H9 (cell line): ENCODE measurements at regions not wholly inside any gene's neighbourhood (a gene's known extent, or its start where the extent isn't known, plus 50 kb on each side); places are given as distances from the start of the nearest gene placed in this dataset.

Source experiments
- DNase-seq: peaks from one replicate; pipeline ENCODE4 v3.0.0-alpha.2; 2017
- H2AFZ ChIP-seq: one replicate; pipeline ENCODE4 v1.6.1; 2013; ENCODE audit warnings: mild to moderate bottlenecking, low read length, control low read depth, moderate library complexity
- H2AK5ac ChIP-seq: 2 replicates; pipeline ENCODE4 v1.6.1; 2013; ENCODE audit warnings: low read length, control low read depth, mixed read lengths; ENCODE audit not compliant: insufficient read length
- H2BK120ac ChIP-seq: one replicate; pipeline ENCODE4 v1.6.1; 2013; ENCODE audit warnings: low read depth, mild to moderate bottlenecking, low read length, control low read depth, inconsistent platforms; ENCODE audit not compliant: poor library complexity, severe bottlenecking
- H2BK12ac ChIP-seq: 2 replicates; pipeline ENCODE4 v1.6.1; 2013; ENCODE audit warnings: low read length, control low read depth, mixed read lengths, low read depth; ENCODE audit not compliant: insufficient read length
- H2BK15ac ChIP-seq: 2 replicates; pipeline ENCODE4 v1.6.1; 2013; ENCODE audit warnings: low read depth, low read length, control low read depth
- H2BK20ac ChIP-seq: one replicate; pipeline ENCODE4 v1.6.1; 2013; ENCODE audit warnings: low read depth, mild to moderate bottlenecking, low read length, control low read depth, inconsistent platforms; ENCODE audit not compliant: poor library complexity, severe bottlenecking
- H2BK5ac ChIP-seq: 2 replicates; pipeline ENCODE4 v1.6.1; 2013; ENCODE audit warnings: low read length, control low read depth, mixed read lengths; ENCODE audit not compliant: insufficient read length
- H3K14ac ChIP-seq: 2 replicates; pipeline ENCODE4 v1.6.1; 2013; ENCODE audit warnings: low read length, control low read depth; ENCODE audit not compliant: insufficient read depth
- H3K18ac ChIP-seq: 2 replicates; pipeline ENCODE4 v1.6.1; 2013; ENCODE audit warnings: low read depth, mild to moderate bottlenecking, mixed read lengths, low read length, control low read depth; ENCODE audit not compliant: insufficient read length
- H3K23ac ChIP-seq: 2 replicates; pipeline ENCODE4 v1.6.1; 2013; ENCODE audit warnings: low read length, control low read depth, mixed read lengths, low read depth; ENCODE audit not compliant: insufficient read length
- H3K23me2 ChIP-seq: 2 replicates; pipeline ENCODE4 v1.6.1; 2013; ENCODE audit warnings: low read depth, mild to moderate bottlenecking, mixed read lengths, low read length, control low read depth; ENCODE audit not compliant: insufficient read length, poor library complexity, severe bottlenecking
- H3K27ac ChIP-seq: 2 replicates; pipeline ENCODE4 v1.5.1; 2013; ENCODE audit warnings: low read length, control low read depth, mixed read lengths, low read depth; ENCODE audit not compliant: insufficient read length
- H3K27me3 ChIP-seq: 2 replicates; pipeline ENCODE4 v1.6.1; 2013; ENCODE audit warnings: low read length, control low read depth, inconsistent platforms; ENCODE audit not compliant: insufficient read depth
- H3K4ac ChIP-seq: 2 replicates; pipeline ENCODE4 v1.6.1; 2013; ENCODE audit warnings: low read depth, mild to moderate bottlenecking, control low read depth, inconsistent platforms, low read length, moderate library complexity
- H3K4me1 ChIP-seq: 2 replicates; pipeline ENCODE4 v1.6.1; 2013; ENCODE audit warnings: low read length, control low read depth, inconsistent platforms; ENCODE audit not compliant: insufficient read depth
- H3K4me2 ChIP-seq: 2 replicates; pipeline ENCODE4 v1.6.1; 2013; ENCODE audit warnings: low read length, control low read depth, mixed read lengths; ENCODE audit not compliant: insufficient read length, insufficient read depth
- H3K56ac ChIP-seq: 2 replicates; pipeline ENCODE4 v1.6.1; 2013; ENCODE audit warnings: low read depth, mild to moderate bottlenecking, mixed read lengths, low read length, control low read depth; ENCODE audit not compliant: insufficient read length
- H3K79me1 ChIP-seq: 2 replicates; pipeline ENCODE4 v1.6.1; 2013; ENCODE audit warnings: low read depth, mild to moderate bottlenecking, moderate library complexity, low read length, control low read depth, inconsistent platforms; ENCODE audit not compliant: insufficient read depth, poor library complexity, severe bottlenecking
- H3K79me2 ChIP-seq: 2 replicates; pipeline ENCODE4 v1.6.1; 2013; ENCODE audit warnings: low read length, control low read depth, inconsistent platforms; ENCODE audit not compliant: insufficient read depth
- H3K9ac ChIP-seq: 2 replicates; pipeline ENCODE4 v1.6.1; 2013; ENCODE audit warnings: low read length, control low read depth, mixed read lengths; ENCODE audit not compliant: insufficient read length; ENCODE audit errors: extremely low read depth
- H3K9me3 ChIP-seq: one replicate; pipeline ENCODE4 v1.6.1; 2013; ENCODE audit warnings: low read depth, low read length, inconsistent platforms; ENCODE audit not compliant: control insufficient read depth
- H3T11ph ChIP-seq: one replicate; pipeline ENCODE4 v1.6.1; 2013; ENCODE audit warnings: mild to moderate bottlenecking, low read length, control low read depth, inconsistent platforms
- H4K20me1 ChIP-seq: one replicate; pipeline ENCODE4 v1.6.1; 2013; ENCODE audit not compliant: control insufficient read depth, insufficient read length, insufficient read depth
- H4K5ac ChIP-seq: 2 replicates; pipeline ENCODE4 v1.6.1; 2013; ENCODE audit warnings: low read depth, mild to moderate bottlenecking, mixed read lengths, low read length, control low read depth; ENCODE audit not compliant: insufficient read length
- H4K8ac ChIP-seq: replicated peaks from 2 replicates; pipeline ENCODE4 v1.6.1; 2013; ENCODE audit warnings: low read length, control low read depth, mixed read lengths, low read depth; ENCODE audit not compliant: insufficient read length
- H4K91ac ChIP-seq: 2 replicates; pipeline ENCODE4 v1.6.1; 2013; ENCODE audit warnings: low read depth, mild to moderate bottlenecking, moderate library complexity, mixed read lengths, low read length, control low read depth; ENCODE audit not compliant: insufficient read length
- H3K27ac Mint-ChIP-seq, 3 experiments: 2 replicates in 2 of 3; 3 replicates in 1 of 3; pipeline ENCODE4 v1.8.0; 2020 to 2021; ENCODE audit warnings: mixed read lengths in 3 of 3, mild to moderate bottlenecking in 1 of 3, moderate library complexity in 1 of 3
- H3K27me3 Mint-ChIP-seq: 2 replicates; pipeline ENCODE4 v1.8.0; 2021; ENCODE audit warnings: low read depth, mild to moderate bottlenecking, moderate library complexity, mixed read lengths
- H3K36me3 Mint-ChIP-seq, 3 experiments: 2 replicates in 2 of 3; 3 replicates in 1 of 3; pipeline ENCODE4 v1.8.0; 2020 to 2021; ENCODE audit warnings: low read depth in 3 of 3, mixed read lengths in 3 of 3; ENCODE audit not compliant: insufficient read depth in 1 of 3
- H3K4me1 Mint-ChIP-seq, 2 experiments: 2 replicates each; pipeline ENCODE4 v1.8.0; 2020; ENCODE audit warnings: mixed read lengths in 2 of 2
- H3K4me3 Mint-ChIP-seq, 2 experiments: 2 replicates in 1 of 2; 3 replicates in 1 of 2; pipeline ENCODE4 v1.8.0; 2020 to 2021; ENCODE audit warnings: mild to moderate bottlenecking in 2 of 2, mixed read lengths in 2 of 2, moderate library complexity in 1 of 2
- H3K9me3 Mint-ChIP-seq, 2 experiments: 2 replicates in 1 of 2; 3 replicates in 1 of 2; pipeline ENCODE4 v1.8.0; 2020; ENCODE audit warnings: mild to moderate bottlenecking in 2 of 2, mixed read lengths in 2 of 2, moderate library complexity in 1 of 2
- whole genome bisulfite sequencing: extraction: QIAGEN DNeasy Blood & Tissue Kit; methylation state at CpG from one replicate; pipeline ENCODE4 v1.1.7; 2013; ENCODE audit warnings: missing lambda C conversion rate, low lambda C conversion rate, mixed read lengths; ENCODE audit not compliant: insufficient read length; ENCODE audit errors: extremely low coverage; 5-methylcytosine and 5-hydroxymethylcytosine counted together
- TF ChIP-seq, protein P1 (sequence below): fragments of 200-600 bp; sonication (generic); conservative IDR thresholded peaks from 3 replicates; pipeline ENCODE4 v1.8.0; 2021; ENCODE audit warnings: antibody characterized with exemption, mild to moderate bottlenecking

DNA sequence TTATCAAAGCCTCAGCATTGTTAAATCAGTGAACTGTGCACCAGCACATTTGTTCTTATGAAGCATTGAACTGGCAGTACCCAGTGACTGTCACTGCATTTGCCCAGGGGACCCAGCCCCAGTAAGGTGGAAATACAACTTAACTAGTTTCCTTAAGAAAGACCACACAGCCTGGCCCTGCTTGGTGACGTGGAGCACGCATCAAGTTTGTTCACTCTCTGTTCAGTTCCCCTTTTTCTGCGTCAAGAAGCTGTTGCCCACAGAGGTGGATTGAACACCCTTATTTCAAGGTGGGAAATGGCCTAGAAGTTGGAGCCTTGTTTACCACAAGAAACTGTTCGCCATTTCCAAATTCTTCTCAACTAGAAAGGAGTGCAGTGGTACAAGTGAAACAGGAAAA lies 69.9 kb upstream of the AGBL1 start:
- Histone ChIP-seq H3K4me2 (no peak overlapping the region), H2BK5ac (no peak overlapping the region), H4K91ac (no peak overlapping the region), H2BK12ac (no peak overlapping the region), H2AFZ (no peak overlapping the region), H3K4me1 (no peaks in the 10 kb centered on the region), H3K79me2 (no peaks in the 10 kb centered on the region), H2BK15ac (no peak overlapping the region), H3K23ac (no peak overlapping the region), H3K79me1 (no peaks in the 10 kb centered on the region), H3K4ac (no peak overlapping the region), H4K20me1 (no peaks in the 10 kb centered on the region), H3K27me3 (no peaks in the 10 kb centered on the region), H4K8ac (no peak overlapping the region), H3K9ac (no peak overlapping the region), H4K5ac (no peak overlapping the region), H3K14ac (no peak overlapping the region), H3K56ac (no peak overlapping the region), H3K18ac (no peak overlapping the region), H2AK5ac (no peak overlapping the region), H2BK120ac (no peak overlapping the region), H2BK20ac (no peak overlapping the region), H3T11ph (no peak overlapping the region), H3K27ac (no peak overlapping the region), H3K9me3 (no peaks in the 10 kb centered on the region), H3K23me2 (no peaks in the 10 kb centered on the region)
- Mint-ChIP-seq H3K27me3 (no peaks in the 10 kb centered on the region; the same call in 1 of the 2 replicates), H3K9me3 (no peaks in the 10 kb centered on the region; a peak in 1 of 5 replicates), H3K36me3 (no peaks in the 10 kb centered on the region), H3K27ac (no peak overlapping the region), H3K4me1 (no peaks in the 10 kb centered on the region), H3K4me3 (no peak overlapping the region)
- TF ChIP-seq, protein P1, sequence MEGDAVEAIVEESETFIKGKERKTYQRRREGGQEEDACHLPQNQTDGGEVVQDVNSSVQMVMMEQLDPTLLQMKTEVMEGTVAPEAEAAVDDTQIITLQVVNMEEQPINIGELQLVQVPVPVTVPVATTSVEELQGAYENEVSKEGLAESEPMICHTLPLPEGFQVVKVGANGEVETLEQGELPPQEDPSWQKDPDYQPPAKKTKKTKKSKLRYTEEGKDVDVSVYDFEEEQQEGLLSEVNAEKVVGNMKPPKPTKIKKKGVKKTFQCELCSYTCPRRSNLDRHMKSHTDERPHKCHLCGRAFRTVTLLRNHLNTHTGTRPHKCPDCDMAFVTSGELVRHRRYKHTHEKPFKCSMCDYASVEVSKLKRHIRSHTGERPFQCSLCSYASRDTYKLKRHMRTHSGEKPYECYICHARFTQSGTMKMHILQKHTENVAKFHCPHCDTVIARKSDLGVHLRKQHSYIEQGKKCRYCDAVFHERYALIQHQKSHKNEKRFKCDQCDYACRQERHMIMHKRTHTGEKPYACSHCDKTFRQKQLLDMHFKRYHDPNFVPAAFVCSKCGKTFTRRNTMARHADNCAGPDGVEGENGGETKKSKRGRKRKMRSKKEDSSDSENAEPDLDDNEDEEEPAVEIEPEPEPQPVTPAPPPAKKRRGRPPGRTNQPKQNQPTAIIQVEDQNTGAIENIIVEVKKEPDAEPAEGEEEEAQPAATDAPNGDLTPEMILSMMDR = no peak
- no CpG with 5 or more reads among the region's 4 CpGs for WGBS
- DNase-seq = no peak
